Breast epithelium (tissue), 4 donors: ENCODE measurements at regions not wholly inside any gene's neighbourhood (a gene's known extent, or its start where the extent isn't known, plus 50 kb on each side); places are given as distances from the start of the nearest gene placed in this dataset.

Experiments
- DNase-seq, 2 donors: peaks; one replicate each; pipeline ENCODE4 v3.0.0-alpha.2; 2019; ENCODE audit warnings: low spot score in 2 of 2
- H3K27ac ChIP-seq, 2 donors: fragments of 200-600 bp; sonication (generic) in 1 of 2; one replicate each; pipeline ENCODE4 v1.5.1; 2016 to 2019; ENCODE audit warnings: mild to moderate bottlenecking in 1 of 2
- H3K27me3 ChIP-seq, 2 donors: fragments of 200-600 bp; sonication (generic) in 1 of 2; one replicate each; pipeline versions ENCODE4 v1.5.1 to v1.6.0; 2017 to 2019; ENCODE audit warnings: control low read depth in 1 of 2, mild to moderate bottlenecking in 1 of 2
- H3K36me3 ChIP-seq: fragments of 200-600 bp; one replicate; pipeline ENCODE4 v1.5.1; 2019
- H3K4me1 ChIP-seq, 2 donors: fragments of 200-600 bp; sonication (generic); one replicate each; pipeline ENCODE4 v1.5.1; 2016 to 2019; ENCODE audit warnings: control low read depth in 1 of 2
- H3K4me3 ChIP-seq, 3 donors: fragments of 200-600 bp; sonication (generic); 1 replicate in 2 of 3; 2 replicates in 1 of 3; pipeline ENCODE4 v1.5.1; 2016 to 2019; ENCODE audit warnings: mild to moderate bottlenecking in 3 of 3, moderate library complexity in 2 of 3
- H3K9me3 ChIP-seq, 2 donors: fragments of 200-600 bp; sonication (generic) in 1 of 2; one replicate each; pipeline ENCODE4 v1.5.1; 2016 to 2019; ENCODE audit warnings: control low read depth in 1 of 2
- POLR2A ChIP-seq: fragments of 450-650 bp; IDR thresholded peaks from one replicate; pipeline ENCODE4 v1.6.1; 2016; ENCODE audit warnings: antibody characterized with exemption, mild to moderate bottlenecking, moderate library complexity
- POLR2AphosphoS5 ChIP-seq, 3 donors: sonication (generic); formaldehyde crosslinking; IDR thresholded peaks; one replicate each; pipeline ENCODE4 v1.6.1; 2017; ENCODE audit warnings: antibody characterized with exemption in 3 of 3
- intact Hi-C: fragments of 100-400 bp; cut with DNase I; formaldehyde crosslinking; loops from one replicate; pipeline ENCODE4 v1.15.1; 2023; ENCODE audit warnings: low total_unique reads
- TF ChIP-seq, protein P1 (sequence below), 3 donors: fragments of 450-650 bp; IDR thresholded peaks; one replicate each; pipeline ENCODE4 v1.5.1; 2016 to 2017; ENCODE audit warnings: antibody characterized with exemption in 3 of 3, mild to moderate bottlenecking in 3 of 3, moderate library complexity in 3 of 3

DNA sequence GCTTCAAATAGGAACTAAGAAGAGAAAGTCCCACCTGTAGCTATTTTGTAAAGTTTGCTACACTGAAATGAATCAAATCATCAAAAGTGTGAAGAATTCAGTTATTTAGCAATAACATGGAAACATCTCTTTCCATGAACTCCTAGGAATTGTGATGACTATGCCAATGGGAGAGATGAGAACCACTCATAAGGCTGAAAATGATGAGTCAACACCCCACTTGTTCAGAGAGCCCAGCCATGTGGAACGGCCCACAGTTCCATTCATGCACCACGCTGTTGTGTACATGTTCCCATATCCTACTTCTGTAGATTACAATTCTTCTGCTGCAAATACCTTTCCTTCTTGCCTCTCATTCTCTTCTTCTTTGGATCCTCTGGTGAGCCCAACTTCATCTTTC is 645.5 kb upstream of the ID2 start:
- Histone ChIP-seq H3K4me1 (no peaks in the 10 kb centered on the region), H3K27me3 (no peaks in the 10 kb centered on the region), H3K9me3 (no peaks in the 10 kb centered on the region), H3K4me3 (no peak overlapping the region), H3K36me3 (no peaks in the 10 kb centered on the region), H3K27ac (no peak overlapping the region)
- DNase-seq = no peak
- TF ChIP-seq, protein P1, sequence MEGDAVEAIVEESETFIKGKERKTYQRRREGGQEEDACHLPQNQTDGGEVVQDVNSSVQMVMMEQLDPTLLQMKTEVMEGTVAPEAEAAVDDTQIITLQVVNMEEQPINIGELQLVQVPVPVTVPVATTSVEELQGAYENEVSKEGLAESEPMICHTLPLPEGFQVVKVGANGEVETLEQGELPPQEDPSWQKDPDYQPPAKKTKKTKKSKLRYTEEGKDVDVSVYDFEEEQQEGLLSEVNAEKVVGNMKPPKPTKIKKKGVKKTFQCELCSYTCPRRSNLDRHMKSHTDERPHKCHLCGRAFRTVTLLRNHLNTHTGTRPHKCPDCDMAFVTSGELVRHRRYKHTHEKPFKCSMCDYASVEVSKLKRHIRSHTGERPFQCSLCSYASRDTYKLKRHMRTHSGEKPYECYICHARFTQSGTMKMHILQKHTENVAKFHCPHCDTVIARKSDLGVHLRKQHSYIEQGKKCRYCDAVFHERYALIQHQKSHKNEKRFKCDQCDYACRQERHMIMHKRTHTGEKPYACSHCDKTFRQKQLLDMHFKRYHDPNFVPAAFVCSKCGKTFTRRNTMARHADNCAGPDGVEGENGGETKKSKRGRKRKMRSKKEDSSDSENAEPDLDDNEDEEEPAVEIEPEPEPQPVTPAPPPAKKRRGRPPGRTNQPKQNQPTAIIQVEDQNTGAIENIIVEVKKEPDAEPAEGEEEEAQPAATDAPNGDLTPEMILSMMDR (IDR thresholded peaks at IDR 0.05) = no peak
- TF ChIP-seq POLR2A (no peak), POLR2AphosphoS5 (IDR thresholded peaks at IDR 0.05) (no peak)
- intact Hi-C loops = no loop called here

DNA sequence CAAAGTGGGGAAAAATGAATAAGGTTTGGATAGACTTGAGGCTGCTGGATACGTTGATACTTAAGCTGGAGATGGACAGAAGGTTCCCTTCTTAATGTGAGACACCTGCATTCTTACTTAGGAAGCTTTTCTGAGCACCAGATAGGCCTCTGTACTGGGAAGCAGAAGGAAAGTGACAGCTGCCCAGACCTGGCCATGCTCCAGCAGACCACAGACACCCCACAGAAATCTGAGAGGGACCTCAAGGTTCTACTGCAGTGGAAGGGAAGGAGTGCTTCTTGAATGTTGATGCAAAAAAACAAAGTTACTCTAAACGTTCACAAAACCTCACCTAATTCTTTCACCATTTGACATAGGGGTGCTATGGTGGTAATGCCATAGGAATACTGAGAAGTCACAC is 642.1 kb upstream of the ID2 start:
- Histone ChIP-seq H3K9me3 (peaks cover 6 to 9% of the 10 kb centered on the region in 2 donors), H3K4me1 (no peaks in the 10 kb centered on the region), H3K4me3 (no peak overlapping the region), H3K36me3 (no peaks in the 10 kb centered on the region), H3K27ac (no peak overlapping the region), H3K27me3 (no peaks in the 10 kb centered on the region)
- no peak for TF ChIP-seq POLR2AphosphoS5 (IDR thresholded peaks at IDR 0.05)
- TF ChIP-seq, protein P1 (IDR thresholded peaks at IDR 0.05) = no peak
- no peak for DNase-seq
- intact Hi-C loops = no loop called here

DNA sequence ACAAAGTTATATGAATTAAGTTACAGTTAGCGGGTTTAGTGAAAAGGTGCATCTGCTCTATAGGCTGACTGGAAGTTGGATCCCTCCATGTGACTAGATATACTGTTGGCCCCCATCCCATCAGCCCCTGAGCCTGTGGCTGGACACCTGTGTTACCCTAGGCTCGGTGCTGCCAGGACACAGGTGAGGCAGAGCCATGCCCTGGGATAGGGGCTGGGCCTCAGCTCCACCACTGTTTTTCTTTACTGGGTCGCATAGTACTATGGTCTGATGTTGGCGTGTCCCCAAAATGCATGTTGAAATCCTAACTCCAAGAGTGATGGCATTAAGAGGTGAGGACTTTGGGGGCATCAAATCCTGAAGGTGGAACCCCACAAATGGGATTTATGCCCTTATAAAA is 638.6 kb upstream of the ID2 start:
- TF ChIP-seq POLR2AphosphoS5 (IDR thresholded peaks at IDR 0.05) (no peak), POLR2A (no peak)
- TF ChIP-seq, protein P1 (IDR thresholded peaks at IDR 0.05) = no peak

DNA sequence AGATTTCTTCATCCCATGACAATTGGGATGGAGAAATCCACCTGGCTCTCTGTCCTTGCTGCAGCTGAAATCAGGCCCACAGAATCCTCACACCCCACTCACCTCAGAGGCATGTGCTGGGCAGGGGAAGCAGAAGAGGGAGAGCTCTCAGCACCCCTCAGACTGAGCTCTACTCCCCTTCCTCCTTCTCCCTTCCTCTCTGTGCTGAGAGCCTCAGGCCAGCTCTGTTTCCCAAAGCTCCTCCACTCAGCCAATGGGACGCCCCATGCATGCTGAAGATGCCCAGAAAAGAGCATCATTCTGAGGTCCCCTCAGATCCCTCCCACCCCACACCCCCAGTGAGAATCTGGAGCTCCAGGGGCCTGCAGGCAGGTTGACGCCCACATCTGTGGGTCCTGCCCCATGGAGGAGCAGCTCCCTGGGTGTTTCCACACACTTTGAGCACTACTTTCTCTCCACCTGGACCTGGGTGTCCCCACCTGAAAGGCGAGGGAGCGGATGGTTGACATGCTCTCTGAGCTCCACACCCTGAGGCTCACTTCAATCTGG is 637.7 kb upstream of the ID2 start:
- H3K4me3 ChIP-seq = no peak overlapping the region
- TF ChIP-seq POLR2A = no peak
- no peak for TF ChIP-seq POLR2AphosphoS5 (IDR thresholded peaks at IDR 0.05)
- TF ChIP-seq, protein P1 (IDR thresholded peaks at IDR 0.05) = no peak
- no peaks in the 10 kb centered on the region for H3K27me3 ChIP-seq
- peaks cover 6 to 9% of the 10 kb centered on the region in 2 donors for H3K9me3 ChIP-seq
- intact Hi-C loops = no loop called here
- no peaks in the 10 kb centered on the region for H3K4me1 ChIP-seq
- H3K27ac ChIP-seq = no peak overlapping the region
- no peak for DNase-seq
- H3K36me3 ChIP-seq = no peaks in the 10 kb centered on the region

More for the DNA sequence above, 638.6 kb upstream of the ID2 start:
- no peaks in the 10 kb centered on the region for H3K36me3 ChIP-seq
- intact Hi-C loops = no loop called here
- no peak overlapping the region for H3K4me3 ChIP-seq
- H3K27ac ChIP-seq = no peak overlapping the region
- peaks cover 6 to 9% of the 10 kb centered on the region in 2 donors for H3K9me3 ChIP-seq
- no peak for DNase-seq
- H3K27me3 ChIP-seq = no peaks in the 10 kb centered on the region
- no peaks in the 10 kb centered on the region for H3K4me1 ChIP-seq

DNA sequence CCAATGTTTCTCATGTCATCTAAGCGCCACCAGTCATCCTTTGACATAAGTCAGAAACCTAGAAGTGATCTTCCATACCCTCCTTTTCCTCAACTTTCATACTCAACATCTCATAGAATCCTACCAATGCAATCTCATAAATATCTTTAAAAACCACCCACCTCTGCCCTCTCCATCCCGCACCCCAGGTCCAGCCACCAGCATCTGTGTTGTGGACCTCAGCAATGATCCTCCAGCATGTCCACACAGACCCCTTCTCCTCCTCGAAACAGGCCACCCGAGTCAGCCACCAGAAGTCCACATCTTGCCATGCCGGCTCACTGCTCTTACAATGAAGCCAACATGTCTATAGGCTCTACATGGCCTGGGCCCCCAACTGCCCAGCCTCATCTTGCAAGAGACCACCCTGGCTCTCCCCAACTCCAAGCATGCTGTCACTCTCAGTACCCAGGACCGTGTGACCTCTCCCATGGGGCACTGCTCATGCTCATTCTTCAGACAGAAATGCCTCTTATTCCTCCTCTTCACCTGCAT is 636.7 kb upstream of the ID2 start:
- Histone ChIP-seq H3K9me3 (peaks cover 6 to 9% of the 10 kb centered on the region in 2 donors), H3K27me3 (no peaks in the 10 kb centered on the region), H3K4me3 (no peak overlapping the region), H3K4me1 (no peaks in the 10 kb centered on the region), H3K27ac (no peak overlapping the region), H3K36me3 (no peaks in the 10 kb centered on the region)
- intact Hi-C loops = no loop called here
- DNase-seq = no peak
- TF ChIP-seq POLR2A (no peak), POLR2AphosphoS5 (IDR thresholded peaks at IDR 0.05) (no peak)
- TF ChIP-seq, protein P1 (IDR thresholded peaks at IDR 0.05) = no peak
